NCI-H446 treated with DMSO at 0.1 percent for 48 hours (cell line): ENCODE measurements at regions not wholly inside any gene's neighbourhood (a gene's known extent, or its start where the extent isn't known, plus 50 kb on each side); places are given as distances from the start of the nearest gene placed in this dataset.
"Not testable (repeated sequence)": the region's sequence is repeated elsewhere in the genome, so short reads cannot be mapped to it uniquely, and the experiment has no call there.

ENCODE experiments used
- DNase-seq: peaks from one replicate; lab custom pipeline; 2025; lab: John Stamatoyannopoulos, UW

- not testable (repeated sequence) for DNase-seq
These were observed 130.7 kb downstream of the UNC93B1 start for GRCh38 chr11:67873223-67873622.

GRCh38 chr11:67871168-67871567, 132.7 kb downstream of the UNC93B1 start:
- not testable (repeated sequence) for DNase-seq

- DNase-seq = not testable (repeated sequence)
These were observed 141.0 kb downstream of the UNC93B1 start for GRCh38 chr11:67862896-67863295.

- not testable (repeated sequence) for DNase-seq
These were observed 144.3 kb downstream of the UNC93B1 start for GRCh38 chr11:67859513-67860161.

DNA sequence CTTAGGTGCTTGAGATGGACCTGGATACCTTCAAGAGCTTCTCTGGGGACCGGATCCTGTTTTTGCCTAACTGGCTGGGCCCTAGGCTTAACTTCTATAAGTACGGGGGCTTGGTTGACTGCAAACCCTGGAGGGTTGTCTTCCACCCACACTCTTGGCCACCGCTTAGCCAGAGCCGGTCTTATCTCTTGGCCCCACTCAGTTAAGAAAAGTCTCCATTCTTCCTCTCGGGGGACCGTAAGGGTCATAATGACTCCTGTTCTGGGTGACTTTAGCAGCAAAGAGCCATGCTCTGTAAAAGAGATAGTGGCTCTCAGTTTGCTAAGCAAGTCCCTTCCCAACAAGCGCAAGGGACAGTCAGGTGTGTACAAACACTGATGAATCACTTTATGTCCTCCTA, 153.2 kb downstream of the UNC93B1 start:
- not testable (repeated sequence) for DNase-seq

DNA sequence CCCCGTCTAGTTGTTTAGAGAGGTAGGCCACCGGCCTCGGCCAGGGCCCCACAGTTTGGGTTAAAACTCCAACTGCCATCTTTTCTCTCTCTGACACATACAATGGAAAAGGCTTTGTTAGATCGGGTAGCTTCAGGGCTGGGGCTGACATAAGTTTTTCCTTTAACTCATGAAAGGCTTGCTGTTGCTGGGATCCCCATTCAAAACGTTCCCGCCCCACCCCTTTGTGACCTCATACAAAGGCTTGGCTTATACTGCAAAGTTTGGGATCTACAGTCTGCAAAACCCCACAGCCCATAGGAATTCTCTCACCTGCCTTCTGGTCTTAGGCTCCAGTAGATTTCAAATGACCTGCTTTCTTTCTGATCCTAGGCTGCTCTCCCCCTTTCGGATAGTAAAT, 154.1 kb downstream of the UNC93B1 start:
- not testable (repeated sequence) for DNase-seq

DNA sequence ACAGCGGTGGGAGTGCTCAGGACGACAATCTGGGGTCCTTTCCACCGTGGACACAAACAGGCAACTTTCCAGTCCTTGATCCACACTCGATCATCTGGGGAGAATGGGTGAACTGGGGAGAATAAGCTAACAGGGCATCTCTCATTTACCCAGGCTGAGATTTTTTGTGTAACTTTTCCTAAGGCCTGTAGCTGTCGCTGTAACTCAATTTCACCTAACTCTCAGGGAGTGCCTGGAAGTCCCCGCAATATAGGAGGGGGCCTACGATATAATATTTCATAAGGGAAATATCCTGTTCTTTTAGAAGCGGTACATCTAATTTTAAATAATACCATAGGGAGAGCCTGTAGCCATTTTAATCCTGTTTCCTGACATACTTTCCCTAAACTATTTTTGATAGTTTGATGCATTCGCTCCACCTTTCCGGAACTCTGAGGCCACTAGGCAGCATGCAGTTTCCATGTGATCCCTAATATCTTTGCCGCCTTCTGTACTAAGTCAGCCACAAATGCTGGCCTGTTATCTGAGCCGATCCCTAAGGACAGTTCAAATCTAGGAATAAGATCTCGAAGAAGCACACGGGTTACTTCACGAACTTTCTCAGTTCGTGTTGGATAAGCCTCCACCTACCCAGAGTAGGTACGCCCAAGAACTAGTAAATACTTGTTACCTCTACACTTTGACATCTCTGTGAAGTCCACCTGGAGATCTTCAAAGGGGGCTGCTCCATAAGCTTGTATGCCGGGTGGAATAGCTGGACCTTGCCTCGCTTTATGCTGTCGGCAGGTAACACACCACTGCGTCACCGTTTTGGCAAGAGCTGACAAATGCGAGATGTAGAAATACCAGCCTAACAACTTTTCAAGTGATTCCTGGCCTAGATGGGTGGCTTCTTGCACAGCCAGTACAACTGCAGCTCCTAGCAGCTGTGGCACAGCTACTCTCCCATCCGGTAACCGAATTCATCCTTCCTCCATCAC, 155.7 kb downstream of the UNC93B1 start:
- not testable (repeated sequence) for DNase-seq

GRCh38 chr11:67846303-67846702, 157.6 kb downstream of the UNC93B1 start:
- not testable (repeated sequence) for DNase-seq

DNA sequence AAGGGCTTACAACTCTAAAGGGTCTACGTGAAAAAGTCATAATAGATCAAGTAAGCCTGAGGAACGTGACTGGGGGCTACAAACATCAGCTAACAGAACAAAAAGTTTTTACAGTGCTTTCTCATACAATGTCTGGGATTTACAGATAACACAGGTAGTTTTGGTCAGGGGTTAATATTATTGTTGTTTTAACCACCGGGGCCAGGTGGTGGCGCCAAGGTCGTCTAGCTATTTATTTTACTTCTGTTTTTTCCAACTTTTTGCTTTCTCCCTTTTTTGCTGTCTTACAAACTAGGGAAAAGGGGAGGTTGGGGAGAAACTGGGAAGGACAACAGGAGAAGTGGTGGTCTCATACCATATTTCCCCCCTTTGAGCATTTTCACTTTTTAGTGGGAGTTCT, 158.6 kb downstream of the UNC93B1 start:
- not testable (repeated sequence) for DNase-seq

DNA sequence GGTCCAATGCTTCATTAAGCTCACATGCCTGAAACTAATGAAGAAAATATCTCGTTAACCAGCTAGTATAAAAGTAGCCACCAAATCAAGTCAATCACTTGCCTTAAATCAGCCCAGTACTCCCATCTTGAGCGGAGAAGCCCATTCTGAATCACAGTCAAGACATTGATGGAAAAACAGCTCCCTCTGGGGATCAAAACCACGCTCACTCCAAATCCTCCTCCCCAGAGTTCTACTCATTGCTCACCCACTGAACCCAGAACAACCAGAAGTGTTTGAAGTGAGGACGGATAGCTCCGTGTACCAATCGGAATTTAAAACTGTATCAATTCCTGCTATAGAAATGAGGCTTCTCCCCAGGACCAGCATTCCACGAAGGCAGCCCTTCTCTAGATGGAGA, 163.3 kb downstream of the UNC93B1 start:
- DNase-seq = not testable (repeated sequence)

DNA sequence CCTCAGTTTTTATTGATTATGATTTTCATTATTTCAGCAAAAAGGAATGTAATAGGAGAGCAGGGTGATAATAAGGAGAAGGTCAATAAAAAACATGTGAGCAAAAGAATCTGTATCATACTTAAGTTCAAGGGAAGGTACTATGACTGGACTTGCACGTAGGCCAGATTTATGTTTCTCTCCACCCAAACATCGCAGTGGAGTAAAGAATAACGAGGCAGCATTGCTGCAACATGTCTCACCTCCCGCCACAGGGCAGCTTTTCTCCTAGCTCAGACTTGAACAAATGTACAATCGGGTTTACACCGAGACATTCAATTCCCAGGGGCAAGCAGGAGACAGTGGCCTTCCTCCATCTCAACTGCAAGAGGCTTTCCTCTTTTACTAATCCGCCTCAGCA, 155.7 kb upstream of the ALDH3B2 start:
- not testable (repeated sequence) for DNase-seq

GRCh38 chr11:67826951-67827296, 152.5 kb upstream of the ALDH3B2 start:
- DNase-seq = not testable (repeated sequence)

- DNase-seq = peak; percentile 61
These were observed 151.9 kb upstream of the ALDH3B2 start for GRCh38 chr11:67826028-67826950.

GRCh38 chr11:67824861-67825260, 150.4 kb upstream of the ALDH3B2 start:
- not testable (repeated sequence) for DNase-seq

- DNase-seq = no peak
These were observed 145.7 kb upstream of the ALDH3B2 start for GRCh38 chr11:67820081-67820480.

GRCh38 chr11:67817558-67817957, 143.1 kb upstream of the ALDH3B2 start:
- DNase-seq = not testable (repeated sequence)

- not testable (repeated sequence) for DNase-seq
These were observed 134.9 kb upstream of the ALDH3B2 start for GRCh38 chr11:67809301-67809700.

DNA sequence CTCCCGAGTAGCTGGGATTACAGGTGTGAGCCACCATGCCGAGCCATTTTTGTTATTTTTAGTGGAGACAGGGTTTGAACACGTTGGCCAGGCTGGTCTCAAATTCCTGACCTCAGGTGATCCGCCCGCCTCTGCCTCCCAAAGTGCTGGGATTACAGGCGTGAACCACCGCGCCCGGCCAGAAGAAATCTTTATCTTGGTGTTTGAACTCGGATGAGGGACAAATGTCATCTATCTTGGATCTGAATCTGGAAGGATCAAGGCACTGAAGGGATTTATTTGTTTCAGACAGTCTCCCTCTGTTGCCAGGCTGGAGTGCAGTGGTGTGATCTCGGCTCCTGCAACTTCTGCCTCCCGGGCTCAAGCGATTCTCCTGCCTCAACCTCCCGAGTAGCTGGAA, 133.5 kb upstream of the ALDH3B2 start:
- not testable (repeated sequence) for DNase-seq

DNA sequence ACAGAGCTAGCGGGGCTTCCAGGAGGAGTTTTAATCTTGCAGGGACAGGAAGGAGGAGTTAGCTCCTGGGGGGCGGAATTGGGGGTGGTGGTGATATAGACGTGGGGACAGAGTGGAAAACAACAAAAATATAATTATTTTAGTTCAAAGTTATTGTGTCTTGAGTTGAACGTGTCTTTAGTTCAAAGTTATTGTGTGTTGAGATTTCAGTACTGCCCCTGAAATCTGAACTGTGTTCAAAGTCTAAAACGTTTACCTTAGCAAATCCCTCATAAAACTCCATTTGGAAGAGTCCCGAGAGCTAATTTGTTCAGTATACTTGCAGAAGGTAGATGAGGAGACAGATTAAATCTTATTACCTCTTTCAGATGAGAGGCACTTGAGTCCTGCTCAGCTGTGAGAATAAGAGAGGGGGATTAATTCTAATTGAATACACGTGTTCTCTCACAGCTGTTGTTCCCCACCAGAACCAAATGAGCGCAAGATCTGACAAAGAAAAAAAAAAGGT, 132.4 kb upstream of the ALDH3B2 start:
- DNase-seq = not testable (repeated sequence)

DNA sequence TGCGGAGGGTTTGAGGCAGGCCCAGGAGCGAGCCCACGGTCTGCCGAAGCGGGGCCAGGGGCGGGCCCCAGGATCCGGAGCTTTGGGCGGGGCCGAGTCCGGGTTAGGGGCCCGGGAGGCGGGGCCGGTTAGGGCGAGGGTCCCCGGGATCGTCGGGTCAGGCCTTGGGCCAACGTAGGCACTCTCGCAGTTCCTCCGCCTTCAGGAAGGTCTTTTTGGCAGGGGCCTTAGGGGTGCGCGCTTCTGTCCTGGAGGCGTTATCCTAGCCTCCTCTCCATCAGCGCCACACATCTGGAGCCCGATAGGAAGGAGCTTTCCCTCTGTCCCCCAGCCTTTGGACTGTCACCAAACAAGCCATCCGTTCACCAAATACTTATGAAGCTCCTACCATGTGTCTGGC, 131.8 kb upstream of the ALDH3B2 start:
- not testable (repeated sequence) for DNase-seq

DNA sequence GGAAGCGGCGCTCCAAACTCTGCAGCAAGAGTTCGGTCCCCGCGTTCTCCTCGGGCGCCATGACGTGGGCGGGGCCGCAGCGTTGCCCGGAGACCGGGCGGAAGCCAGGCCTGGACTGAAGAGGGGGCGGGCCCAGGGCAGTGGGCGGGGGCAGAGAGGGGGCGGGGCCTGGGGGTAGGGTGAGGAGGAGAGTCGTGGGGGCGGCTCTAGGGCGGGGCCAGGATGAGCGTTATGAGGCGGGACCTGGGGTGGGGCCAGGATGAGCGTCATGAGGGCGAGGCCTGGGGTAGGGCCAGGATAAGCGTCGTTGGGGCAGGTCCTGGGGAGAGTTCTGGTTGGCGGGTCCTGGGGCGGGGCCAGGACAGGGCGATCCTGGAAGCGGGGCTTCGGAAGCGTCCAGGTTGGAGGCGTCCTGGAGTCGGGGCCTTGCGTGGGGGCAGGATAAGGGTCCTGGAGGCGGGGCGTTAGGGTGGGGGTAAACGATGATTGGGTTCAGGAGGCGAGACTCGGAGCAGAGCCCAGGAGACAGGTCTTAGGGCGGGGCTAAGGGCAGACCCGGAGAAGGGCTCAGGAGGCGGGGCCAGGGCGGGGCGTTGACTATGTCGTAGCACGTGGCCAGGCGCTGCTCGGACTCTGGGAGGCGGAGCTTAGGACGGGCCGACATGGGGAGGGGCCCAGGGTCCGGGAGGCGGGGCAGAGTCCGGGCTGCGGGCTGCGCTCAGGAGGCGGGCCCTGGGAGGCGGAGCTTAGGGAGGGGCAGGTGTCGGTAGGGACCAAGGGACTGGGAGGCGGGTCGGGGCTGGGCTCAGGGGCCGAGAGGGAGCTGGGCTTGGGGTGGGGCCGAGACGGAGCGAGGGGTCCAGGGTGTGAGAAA, 131.1 kb upstream of the ALDH3B2 start:
- peak; percentile 92 for DNase-seq
